ENCODE measurements at regions not wholly inside any gene's neighbourhood (a gene's known extent, or its start where the extent isn't known, plus 50 kb on each side); places are given as distances from the start of the nearest gene placed in this dataset.
"Not testable (repeated sequence)": the region's sequence is repeated elsewhere in the genome, so short reads cannot be mapped to it uniquely, and the experiment has no call there.

DNA sequence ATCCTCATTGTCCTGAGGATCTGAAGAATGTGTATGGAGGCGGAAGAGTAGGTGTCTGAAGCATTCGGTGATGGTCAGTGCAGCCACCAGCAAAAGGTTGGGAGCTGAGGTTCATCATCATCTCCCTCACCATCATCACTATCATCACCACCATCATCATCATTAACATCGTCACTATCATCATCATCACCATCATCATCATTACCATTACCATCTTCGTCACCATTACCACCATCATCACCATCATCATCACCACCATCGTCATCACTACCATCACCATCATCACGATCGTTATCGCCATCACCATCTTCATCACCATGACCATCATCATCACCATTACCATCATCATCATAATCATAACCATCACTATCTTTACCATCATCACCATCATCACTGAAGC is 90.8 kb upstream of the TMEM132D start:
- no peaks in the 10 kb centered on the region for H3K36me3 Mint-ChIP-seq (ENCODE audit: insufficient read depth)
- H3K27ac Mint-ChIP-seq, result no peak overlapping the region
- no peak for DNase-seq (ENCODE audit: low spot score, unreplicated experiment)
- TF ChIP-seq, protein P1, sequence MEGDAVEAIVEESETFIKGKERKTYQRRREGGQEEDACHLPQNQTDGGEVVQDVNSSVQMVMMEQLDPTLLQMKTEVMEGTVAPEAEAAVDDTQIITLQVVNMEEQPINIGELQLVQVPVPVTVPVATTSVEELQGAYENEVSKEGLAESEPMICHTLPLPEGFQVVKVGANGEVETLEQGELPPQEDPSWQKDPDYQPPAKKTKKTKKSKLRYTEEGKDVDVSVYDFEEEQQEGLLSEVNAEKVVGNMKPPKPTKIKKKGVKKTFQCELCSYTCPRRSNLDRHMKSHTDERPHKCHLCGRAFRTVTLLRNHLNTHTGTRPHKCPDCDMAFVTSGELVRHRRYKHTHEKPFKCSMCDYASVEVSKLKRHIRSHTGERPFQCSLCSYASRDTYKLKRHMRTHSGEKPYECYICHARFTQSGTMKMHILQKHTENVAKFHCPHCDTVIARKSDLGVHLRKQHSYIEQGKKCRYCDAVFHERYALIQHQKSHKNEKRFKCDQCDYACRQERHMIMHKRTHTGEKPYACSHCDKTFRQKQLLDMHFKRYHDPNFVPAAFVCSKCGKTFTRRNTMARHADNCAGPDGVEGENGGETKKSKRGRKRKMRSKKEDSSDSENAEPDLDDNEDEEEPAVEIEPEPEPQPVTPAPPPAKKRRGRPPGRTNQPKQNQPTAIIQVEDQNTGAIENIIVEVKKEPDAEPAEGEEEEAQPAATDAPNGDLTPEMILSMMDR (IDR thresholded peaks at IDR 0.05; ENCODE audit: unreplicated experiment), result no peak
- no peak overlapping the region for H3K4me3 Mint-ChIP-seq (ENCODE audit: low read depth)
- peaks cover 5% of the 10 kb centered on the region for H3K9me3 Mint-ChIP-seq (ENCODE audit: low read depth)
- H3K4me1 Mint-ChIP-seq (ENCODE audit: low read depth), result no peaks in the 10 kb centered on the region
- H3K27me3 Mint-ChIP-seq, result peaks cover 43% of the 10 kb centered on the region

DNA sequence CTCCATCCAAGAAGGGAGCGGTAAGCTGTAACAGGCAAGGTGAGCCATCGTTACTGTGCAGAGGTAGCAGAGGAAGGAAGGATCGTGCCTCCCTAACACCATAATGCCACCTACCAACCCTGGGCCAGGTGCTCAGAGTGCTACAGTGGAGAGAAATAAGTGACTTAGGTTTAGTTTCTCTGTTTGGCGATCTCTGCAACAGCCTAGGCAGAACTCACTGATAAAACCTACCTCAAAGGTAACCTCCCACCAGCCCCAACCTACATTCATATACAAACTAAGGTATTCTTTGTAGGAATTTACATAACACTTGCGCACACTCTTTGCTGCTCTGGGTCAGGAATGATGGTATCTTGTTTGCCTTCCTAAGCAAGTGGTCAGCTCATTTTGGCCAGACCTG is 93.4 kb upstream of the TMEM132D start:
- Mint-ChIP-seq H3K36me3 (ENCODE audit: insufficient read depth) (no peaks in the 10 kb centered on the region), H3K4me1 (ENCODE audit: low read depth) (no peaks in the 10 kb centered on the region), H3K9me3 (ENCODE audit: low read depth) (peaks cover 5% of the 10 kb centered on the region), H3K27ac (no peak overlapping the region), H3K27me3 (peaks cover 57% of the 10 kb centered on the region), H3K4me3 (ENCODE audit: low read depth) (no peak overlapping the region)
- TF ChIP-seq, protein P1 (IDR thresholded peaks at IDR 0.05; ENCODE audit: unreplicated experiment), result no peak
- no peak for DNase-seq (ENCODE audit: low spot score, unreplicated experiment)

DNA sequence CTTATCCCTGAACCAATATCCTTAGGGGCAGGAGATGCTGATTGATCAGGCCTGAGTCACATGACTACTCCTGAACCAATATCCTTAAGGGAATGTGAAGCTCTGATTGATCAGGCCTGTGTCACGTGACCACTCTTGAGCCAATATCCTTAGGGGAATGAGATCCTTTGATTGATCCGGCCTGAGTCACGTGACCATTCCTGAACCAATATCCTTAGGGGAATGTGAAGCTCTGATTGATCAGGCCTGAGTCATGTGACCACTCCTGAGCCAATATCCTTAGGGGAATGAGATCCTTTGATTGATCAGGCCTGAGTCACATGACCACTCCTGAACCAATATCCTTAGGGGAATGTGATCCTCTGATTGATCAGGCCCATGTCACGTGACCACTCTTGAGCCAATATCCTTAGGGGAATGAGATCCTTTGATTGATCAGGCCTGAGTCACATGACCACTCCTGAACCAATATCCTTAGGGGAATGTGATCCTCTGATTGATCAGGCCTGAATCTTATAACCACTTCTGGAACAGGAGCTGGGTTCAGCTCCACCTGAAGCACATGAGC is 100.6 kb upstream of the TMEM132D start:
- H3K36me3 Mint-ChIP-seq (ENCODE audit: insufficient read depth); H3K4me1 Mint-ChIP-seq (ENCODE audit: low read depth); DNase-seq (ENCODE audit: low spot score, unreplicated experiment); H3K4me3 Mint-ChIP-seq (ENCODE audit: low read depth); H3K27ac Mint-ChIP-seq; H3K9me3 Mint-ChIP-seq (ENCODE audit: low read depth): not testable (repeated sequence)
- peaks cover 62% of the 10 kb centered on the region for H3K27me3 Mint-ChIP-seq

DNA sequence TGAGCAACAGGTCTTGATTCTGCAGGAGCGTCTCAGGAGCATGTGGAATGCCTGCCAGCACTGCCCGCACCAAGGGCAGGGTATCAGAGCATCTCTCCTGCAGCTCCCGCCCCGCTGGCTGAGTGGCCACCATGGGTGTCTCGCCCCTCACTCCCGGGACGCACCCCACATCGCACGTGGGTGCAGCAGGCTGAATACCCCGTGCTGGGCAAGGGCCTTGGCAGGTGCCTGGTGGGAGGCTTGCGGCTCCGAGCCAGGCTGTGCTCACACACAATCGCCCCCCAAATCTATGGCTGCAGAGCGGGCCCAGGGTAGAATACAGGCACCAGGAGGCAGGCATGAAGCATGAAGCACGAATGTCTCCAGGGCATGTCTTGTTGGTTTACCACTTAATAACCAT is 103.9 kb upstream of the TMEM132D start:
- Mint-ChIP-seq H3K4me3 (ENCODE audit: low read depth) (no peak overlapping the region), H3K9me3 (ENCODE audit: low read depth) (no peaks in the 10 kb centered on the region), H3K27ac (no peak overlapping the region), H3K4me1 (ENCODE audit: low read depth) (no peaks in the 10 kb centered on the region), H3K27me3 (peaks cover 48% of the 10 kb centered on the region), H3K36me3 (ENCODE audit: insufficient read depth) (no peaks in the 10 kb centered on the region)
- TF ChIP-seq, protein P1 (IDR thresholded peaks at IDR 0.05; ENCODE audit: unreplicated experiment), result no peak
- DNase-seq (ENCODE audit: low spot score, unreplicated experiment), result no peak

DNA sequence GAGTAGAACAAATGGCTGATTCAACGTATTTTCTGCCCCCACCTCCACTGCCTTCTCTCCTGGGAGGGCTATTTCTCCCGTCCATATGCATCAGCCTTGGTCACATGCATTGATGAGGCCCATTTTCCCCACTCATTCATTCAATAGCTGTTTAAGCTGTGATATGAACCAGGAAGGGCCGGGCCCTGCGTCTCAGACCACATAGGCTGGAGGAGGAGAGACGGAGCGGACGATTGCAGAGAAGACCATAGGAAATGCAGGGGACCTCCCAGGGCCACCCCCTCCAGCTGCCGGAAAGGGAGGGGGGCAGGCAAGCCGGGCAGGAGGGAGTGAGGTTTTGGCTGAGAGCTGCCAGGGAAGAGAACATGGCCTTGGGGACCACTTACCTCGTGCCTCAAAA is 104.4 kb upstream of the TMEM132D start:
- no peaks in the 10 kb centered on the region for H3K4me1 Mint-ChIP-seq (ENCODE audit: low read depth)
- no peaks in the 10 kb centered on the region for H3K36me3 Mint-ChIP-seq (ENCODE audit: insufficient read depth)
- H3K27ac Mint-ChIP-seq, result no peak overlapping the region
- no peaks in the 10 kb centered on the region for H3K9me3 Mint-ChIP-seq (ENCODE audit: low read depth)
- H3K27me3 Mint-ChIP-seq, result peaks cover 44% of the 10 kb centered on the region
- H3K4me3 Mint-ChIP-seq (ENCODE audit: low read depth), result no peak overlapping the region
- DNase-seq (ENCODE audit: low spot score, unreplicated experiment), result no peak
- TF ChIP-seq, protein P1 (IDR thresholded peaks at IDR 0.05; ENCODE audit: unreplicated experiment), result no peak

DNA sequence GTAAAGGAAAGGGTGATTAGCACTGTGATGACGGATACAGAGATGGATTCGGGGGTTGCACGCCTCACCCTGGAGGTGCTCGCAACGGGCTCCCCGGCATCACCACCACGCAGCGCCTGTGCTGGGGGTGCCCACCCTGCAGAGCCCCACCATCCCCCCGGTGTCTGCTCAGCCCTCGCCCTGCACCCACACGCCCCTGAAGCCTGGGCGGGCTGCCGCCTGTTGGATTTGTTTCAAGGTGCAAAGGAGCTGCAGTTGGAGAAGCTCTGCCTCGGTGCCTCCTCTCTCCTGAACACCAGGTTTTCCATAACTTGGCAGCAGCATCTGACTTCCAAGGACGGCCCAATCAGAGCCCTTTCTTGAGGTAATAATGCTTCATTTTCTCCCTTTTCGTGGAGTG is 106.1 kb upstream of the TMEM132D start:
- H3K27ac Mint-ChIP-seq, result no peak overlapping the region
- H3K4me1 Mint-ChIP-seq (ENCODE audit: low read depth), result no peaks in the 10 kb centered on the region
- no peaks in the 10 kb centered on the region for H3K36me3 Mint-ChIP-seq (ENCODE audit: insufficient read depth)
- peaks cover 39% of the 10 kb centered on the region for H3K27me3 Mint-ChIP-seq
- no peak overlapping the region for H3K4me3 Mint-ChIP-seq (ENCODE audit: low read depth)
- no peaks in the 10 kb centered on the region for H3K9me3 Mint-ChIP-seq (ENCODE audit: low read depth)
- no peak for DNase-seq (ENCODE audit: low spot score, unreplicated experiment)
- TF ChIP-seq, protein P1 (IDR thresholded peaks at IDR 0.05; ENCODE audit: unreplicated experiment), result no peak

All from progenitor cell of endocrine pancreas (in vitro differentiated cells).